ENCODE measurements at regions not wholly inside any gene's neighbourhood (a gene's known extent, or its start where the extent isn't known, plus 50 kb on each side); places are given as distances from the start of the nearest gene placed in this dataset.
"Not testable (repeated sequence)": the region's sequence is repeated elsewhere in the genome, so short reads cannot be mapped to it uniquely, and the experiment has no call there.

DNA sequence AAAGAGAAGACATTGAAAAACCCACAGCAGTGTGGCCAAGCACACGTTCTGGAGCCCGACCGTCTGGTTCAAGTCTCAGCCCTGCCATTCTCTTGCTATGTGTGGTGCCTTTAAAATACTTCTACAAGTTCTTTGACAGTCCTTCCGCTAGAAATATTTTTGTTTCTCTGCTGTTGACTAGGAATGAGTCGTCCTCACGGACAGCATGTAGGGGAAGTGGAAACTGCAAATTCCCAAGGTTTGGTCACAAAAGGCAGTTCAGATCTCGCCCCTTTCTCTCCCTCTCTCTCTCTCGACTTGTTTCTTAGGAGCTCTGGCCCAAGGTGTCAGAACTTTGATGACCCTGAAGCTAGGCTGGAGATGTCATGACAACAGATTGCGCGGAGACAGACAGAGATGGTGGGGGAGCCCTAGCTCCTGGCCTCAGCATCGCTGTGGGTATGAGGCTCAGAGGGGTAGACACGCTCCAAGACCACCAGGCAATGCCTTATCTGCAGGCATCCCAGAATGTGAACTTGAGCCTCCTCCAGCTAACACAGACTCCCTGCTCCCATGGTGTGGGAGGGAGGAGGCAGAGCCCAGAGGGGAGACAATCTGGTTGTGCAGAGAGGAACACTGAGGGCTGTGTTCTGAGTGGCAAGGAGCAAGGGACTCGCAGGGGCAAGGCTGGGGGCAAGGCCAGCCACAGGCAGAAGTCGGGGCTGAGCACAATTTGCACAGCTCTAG is 368.9 kb upstream of the SULF2 start:
- no peak for DNase-seq (ENCODE audit: low read depth)

DNA sequence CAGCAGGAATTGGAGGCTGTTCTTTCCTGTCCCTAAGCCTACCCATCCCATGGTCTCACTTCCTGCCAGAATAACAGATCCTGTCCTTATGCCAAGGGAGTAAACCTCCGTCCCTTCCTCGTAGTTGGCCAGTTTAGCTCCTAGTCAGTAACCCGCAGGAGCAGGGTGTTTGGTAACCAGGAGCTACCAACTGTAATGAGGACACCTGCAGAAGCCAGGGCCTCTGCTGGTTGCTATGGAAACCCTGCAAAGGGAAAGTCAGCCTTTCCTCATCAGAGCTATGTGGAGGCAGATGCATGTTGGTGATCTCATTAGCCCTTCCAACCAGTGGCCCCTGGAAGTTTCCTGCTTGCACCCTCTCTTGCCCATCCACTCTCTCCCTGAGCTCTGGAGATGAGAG is 368.2 kb upstream of the SULF2 start:
- DNase-seq (ENCODE audit: low read depth): no peak

DNA sequence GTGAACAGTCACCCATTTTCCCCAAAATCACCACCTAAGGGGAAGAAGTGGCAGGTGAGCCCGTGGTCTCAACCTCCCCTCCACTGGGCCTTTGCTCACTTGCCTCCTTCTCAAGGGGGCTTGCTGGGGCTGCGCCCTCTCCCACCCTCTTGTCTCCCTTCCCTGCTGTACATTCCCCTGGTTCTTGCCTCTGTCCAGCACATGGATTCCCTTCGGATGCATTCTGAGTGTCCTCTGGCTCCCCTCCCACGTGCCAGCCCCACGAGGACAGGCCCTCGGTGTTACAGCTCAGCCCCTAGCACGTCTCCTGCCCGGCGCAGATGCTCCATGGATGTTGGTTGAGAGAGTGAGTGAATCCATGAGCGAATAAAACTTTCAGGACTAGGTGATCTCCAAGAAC is 367.8 kb upstream of the SULF2 start:
- no peak for DNase-seq (ENCODE audit: low read depth)

DNA sequence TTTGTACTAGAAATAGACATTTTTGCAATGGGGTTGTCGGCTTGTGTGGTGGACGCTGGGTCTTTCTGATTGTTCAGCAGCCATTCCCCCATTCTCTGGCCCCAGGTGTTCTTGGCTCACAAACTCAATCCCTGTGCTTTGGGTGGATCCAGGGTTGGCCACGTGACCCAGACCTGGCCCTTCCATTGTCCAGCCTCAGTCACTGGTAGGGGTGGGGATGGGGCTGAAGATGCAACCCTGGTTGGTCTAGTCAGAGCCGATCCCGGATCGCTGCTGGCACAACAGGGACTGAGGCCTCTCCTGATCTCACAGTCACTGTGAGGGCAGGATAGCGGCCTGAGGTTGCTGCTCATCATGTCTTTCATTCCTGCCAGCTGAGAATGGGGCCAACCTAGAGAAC is 365.3 kb upstream of the SULF2 start:
- no peak for DNase-seq (ENCODE audit: low read depth)

DNA sequence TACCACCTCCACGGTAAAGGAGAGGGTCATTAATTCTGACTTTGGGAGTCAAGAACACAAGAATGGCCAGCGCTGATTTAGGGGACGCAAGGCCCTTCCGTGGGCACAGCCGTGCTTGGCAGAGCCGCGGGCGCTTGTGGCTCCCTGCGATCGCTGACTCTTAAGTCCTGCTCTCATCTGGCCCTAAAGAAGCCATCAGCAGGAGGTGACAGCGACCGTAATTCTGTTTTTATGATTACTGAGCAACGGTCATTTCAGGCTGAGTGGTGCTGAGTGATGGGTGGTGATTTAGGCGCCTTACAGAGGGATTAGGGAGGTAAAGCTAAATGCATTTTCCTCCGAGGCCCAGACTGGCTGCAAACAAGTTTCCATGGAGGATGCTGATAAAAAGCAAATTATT is 364.6 kb upstream of the SULF2 start:
- no peak for DNase-seq (ENCODE audit: low read depth)

DNA sequence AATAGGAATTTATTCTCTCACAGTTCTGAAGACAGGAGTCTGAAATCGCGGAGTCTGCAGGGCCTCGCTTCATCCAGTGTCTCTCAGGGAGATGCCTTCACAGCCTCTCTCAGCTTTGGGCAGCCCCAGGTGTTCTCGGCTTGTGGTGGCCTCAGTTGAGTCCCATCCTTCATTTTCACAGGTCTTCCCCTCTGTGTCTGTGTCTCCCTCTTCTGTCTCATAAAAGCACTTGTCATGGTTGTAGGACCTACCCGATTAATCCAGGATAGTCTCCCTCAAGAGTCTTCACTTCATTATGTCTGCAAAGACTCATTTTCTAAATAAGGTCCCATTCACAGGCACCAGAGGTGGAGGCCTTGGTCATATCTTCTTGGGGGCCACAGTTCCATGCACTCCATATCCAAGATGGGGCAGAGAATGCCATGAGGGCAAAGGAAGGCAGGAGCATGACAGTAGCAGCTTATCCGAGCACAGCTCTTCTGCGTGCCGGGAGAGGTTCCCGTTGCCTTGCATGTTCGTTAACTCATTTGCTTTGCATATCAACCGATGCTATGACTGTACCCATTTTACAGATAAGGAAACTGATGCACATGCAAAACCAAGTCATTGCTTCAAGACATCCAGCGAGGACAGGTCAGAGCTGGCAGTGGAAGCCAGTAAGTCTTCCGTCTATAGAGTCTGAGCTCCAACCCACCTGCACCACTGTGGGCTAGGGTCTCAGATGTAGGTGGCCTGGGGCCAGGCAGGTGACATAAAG is 363.8 kb upstream of the SULF2 start:
- DNase-seq (ENCODE audit: low read depth): no peak

DNA sequence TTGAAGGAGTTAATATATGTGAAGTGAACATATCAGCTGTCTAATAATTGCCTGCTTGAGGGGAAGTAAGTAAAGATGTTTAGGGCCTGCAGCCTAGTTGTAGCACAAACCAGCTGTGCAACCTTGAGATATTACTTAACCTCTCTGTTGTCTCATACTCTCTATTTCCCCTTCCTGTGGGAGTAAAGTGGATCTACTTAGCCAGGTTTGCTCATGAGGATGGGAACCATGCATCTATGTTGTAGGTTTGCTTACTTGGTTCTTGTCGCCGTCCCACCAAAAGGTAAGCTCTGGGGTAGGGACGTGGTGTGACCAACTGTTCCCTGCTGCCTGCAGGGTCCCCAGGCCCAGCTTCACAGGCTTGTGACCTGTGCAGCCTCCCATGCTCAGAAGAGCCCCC is 362.7 kb upstream of the SULF2 start:
- no peak for DNase-seq (ENCODE audit: low read depth)

DNA sequence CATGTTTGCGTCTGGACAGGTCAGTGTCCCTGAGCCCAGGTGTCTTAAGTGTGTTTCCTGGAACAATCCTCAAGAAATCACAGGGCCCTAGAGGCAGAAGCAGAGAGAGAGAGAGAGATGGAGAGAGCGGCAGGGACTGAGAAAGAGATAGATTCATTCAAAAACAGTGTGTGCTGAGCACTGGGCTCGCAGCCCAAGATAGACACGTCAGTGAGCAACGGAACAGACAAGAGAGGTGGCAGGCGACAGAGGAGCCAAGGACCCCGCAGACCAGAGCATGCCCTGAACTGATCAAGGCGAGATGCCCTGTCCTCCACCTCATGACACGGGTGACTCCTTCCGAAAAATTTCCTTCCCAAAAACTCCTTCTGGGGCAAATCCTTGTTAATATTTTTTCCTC is 362.0 kb upstream of the SULF2 start:
- no peak for DNase-seq (ENCODE audit: low read depth)

DNA sequence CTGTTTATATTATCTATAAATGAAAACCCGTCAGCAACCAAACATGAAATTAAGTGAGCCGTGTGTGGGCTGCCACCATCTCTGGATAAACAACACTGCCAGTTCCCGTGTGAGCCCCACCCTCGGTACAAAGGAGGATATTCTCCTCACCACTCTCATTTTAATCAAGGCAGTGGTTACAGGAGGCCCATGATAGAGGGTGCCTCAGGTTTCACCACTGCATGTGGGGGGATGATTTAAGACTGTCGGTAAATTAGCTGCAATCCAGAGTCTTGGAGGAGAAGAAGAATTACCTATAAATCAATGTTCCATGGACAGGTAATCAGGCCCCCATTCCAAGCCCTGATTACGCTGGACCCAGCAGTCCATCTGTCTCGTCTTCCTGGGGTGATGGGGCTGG is 361.6 kb upstream of the SULF2 start:
- no peak for DNase-seq (ENCODE audit: low read depth)

DNA sequence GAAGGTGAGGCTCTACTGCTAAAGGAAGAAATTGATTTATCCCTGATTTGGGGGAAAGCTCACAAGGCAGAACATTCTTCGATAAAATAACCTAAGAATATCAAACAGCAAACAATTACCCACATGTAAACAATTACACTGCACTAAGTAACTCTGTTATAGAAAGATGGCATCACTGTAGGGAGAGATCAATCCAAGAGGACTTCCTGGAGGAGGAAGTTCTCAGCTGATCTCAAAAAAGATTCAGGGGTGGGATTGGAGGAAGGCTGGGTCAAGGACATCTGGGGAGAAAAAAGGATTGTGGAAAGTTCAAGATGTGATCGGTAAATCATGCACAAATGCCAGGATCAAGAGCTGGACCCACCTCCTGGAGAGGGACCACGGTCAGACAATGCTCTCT is 361.0 kb upstream of the SULF2 start:
- no peak for DNase-seq (ENCODE audit: low read depth)

DNA sequence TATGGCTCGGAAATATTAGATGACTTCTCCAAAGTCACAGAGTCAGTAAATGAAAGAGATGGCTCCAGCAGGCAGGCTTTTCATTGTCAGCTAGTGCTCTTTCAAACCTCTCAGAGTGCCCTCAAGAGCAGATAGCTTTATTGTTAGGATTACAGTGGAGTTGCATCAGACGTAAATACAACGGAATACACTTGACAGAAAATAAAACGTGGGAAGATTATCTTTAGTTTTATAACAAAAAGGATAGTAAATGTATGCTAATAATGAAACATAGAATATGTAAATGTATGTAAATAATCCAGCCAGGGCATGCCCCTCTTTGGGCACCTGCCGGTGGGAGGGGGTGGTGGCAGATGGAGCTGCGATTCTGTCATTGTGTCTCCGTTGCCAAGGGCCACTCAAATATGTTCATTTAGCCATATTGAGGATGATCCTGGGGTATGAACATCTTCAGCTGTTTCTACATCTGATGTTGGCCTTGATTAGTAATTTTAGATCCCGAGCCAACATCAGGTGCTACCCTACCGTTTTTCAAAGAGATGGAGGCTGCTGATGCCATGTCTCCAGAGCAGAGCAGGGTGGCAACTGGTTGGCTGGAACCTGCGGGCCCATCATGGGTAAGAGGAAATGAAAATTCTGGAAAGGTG is 358.3 kb upstream of the SULF2 start:
- DNase-seq (ENCODE audit: low read depth): no peak

DNA sequence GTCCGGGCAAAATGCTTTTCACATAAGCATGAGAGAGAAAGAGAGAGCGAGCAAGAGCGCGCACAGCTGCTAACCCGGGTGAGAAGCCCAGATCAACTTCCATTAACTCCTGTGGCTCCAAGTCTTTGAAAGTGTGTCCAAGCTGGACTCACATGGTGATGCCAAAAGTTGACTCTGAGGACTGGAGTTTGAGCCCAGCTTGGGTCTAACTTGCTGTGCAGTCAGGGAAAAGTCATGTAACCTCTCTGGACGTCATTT is 357.2 kb upstream of the SULF2 start:
- no peak for DNase-seq (ENCODE audit: low read depth)

DNA sequence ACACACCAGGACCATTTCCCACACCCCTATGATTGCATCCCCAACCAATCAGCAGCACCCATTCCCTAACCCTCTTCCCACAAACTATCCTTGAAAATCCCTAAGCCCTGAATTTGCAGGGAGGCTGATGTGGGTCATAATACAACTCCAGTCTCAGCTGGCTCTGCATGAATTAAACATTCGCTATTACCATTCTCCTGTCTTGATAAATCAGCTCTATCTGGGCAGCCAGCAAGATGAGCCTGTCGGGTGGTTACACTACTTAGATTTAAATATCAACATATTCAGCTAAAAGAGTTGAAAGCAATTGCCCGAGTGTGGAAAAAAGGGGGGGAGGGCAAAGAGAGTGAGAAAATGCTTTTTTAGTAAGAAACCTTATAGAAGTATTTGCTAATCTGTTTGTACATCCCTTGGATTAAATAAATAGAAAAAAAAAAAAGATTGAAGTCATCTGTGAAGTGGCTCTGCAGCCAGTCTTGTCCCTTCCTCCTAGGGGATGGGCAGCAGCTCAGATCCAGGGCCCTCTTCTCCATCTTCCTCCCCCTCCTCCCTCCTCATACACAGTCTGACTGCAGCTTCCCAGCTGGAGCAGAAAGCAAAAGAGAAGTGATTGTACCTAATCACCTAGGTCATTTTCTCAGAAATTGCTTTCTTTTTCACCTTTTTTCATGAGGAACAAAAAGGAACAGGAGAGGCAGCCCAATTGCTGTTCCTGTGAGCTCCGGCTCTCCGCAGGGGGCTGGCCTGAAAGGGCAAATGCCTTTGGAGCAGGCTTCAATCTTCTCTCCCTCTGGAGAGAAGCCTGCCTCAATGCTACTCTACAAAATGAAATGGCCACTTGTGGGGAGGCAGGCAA is 356.6 kb upstream of the SULF2 start:
- no peak for DNase-seq (ENCODE audit: low read depth)

DNA sequence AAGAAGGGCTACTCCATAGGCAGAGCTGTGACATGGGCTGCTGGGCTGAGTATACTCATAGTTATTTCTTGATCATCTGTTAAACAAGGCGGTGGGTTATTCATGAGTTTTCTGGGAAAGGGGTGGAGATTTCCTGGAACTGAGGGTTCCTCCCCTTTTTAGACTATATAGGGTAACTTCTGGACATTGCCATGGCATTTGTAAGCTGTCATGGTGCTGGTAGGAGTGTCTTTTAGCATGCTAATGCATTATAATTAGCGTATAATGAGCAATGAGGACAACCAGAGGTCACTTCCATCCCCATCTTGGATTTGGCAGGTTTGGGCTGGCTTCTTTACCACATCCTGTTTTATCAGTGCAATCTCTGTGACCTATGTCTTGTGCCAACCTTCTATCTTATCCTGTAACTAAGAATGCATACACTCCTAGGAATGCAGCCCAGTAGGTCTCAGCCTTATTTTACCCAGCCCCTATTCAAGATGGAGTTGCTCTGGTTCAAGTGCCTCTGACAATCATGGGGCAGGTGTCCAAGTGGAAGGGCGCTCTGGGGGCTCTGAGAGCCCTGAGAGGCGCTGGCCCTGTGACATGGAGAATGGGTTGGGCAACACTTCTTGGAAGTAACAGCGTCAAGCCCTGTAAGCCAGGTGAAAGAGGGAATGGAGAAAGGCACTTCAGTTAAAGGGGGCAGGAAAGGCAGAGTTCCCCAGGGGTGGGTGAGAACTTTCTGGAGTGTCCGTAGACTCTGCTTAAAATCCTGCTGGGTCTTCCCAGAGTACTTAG is 354.2 kb upstream of the SULF2 start:
- no peak for DNase-seq (ENCODE audit: low read depth)

DNA sequence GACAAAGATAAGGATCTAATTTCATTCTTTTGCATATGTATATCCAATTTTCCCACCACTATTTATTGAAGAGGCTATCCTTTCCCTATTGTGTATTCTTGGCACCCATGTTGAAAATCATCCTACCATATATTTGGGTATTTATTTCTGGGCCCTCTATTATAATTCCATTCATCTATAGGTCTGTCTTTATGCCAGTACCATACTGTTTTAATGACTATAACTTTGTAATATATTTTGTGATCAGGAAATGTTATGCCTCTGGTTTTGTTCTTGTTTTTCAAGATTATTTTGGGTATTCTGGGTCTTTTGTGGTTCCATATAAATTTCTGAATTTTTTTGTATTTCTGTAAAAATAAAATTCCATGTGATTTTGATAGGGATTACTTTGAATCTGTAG is 347.6 kb upstream of the SULF2 start:
- DNase-seq (ENCODE audit: low read depth): no peak

DNA sequence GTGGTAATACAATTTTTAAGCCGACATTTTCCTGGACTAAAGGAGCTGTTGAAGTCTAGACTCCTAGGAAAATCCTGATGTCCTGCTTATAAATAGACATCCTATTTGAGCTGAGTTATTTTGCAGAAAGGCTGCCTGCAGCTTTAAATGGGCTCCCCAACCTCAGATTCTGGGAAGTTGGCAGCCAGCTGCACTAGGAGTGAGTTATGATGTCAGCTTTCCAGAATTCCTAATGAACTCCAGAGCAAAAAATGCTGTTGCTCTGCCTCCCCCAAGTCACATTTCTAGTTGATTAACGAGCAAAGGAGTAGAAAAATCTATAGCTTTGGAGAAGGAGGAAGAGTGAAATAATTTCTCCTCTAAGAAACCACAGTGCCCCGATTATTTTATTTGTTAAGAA is 346.3 kb upstream of the SULF2 start:
- no peak for DNase-seq (ENCODE audit: low read depth)

DNA sequence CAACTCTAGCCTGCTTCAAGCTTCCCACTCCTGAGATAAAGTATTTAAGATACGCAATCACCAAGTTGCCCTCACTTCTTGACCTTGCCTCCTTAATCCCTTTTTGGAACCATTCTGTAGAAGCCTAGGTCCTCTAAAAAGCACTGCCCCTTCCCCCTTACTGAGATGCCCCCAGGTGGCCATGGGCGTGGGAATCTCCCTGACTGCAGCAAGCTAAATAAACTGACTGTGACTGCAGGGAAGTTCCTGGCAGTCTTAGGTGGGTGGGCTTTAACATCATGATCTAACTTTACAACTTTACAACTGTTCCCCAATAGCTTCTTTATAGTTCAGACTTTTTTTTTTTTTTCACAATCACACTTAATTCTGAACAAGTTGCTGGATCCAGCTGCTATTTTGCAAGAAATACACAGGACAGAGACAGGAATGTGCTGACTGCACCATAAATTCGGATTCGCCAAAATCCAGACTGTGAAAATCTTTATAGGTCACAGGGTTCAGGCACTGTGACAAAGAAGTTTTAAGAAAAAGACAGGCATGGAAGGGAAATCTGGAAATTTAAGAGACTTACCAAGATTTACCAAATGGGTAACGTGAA is 344.2 kb upstream of the SULF2 start:
- no peak for DNase-seq (ENCODE audit: low read depth)

DNA sequence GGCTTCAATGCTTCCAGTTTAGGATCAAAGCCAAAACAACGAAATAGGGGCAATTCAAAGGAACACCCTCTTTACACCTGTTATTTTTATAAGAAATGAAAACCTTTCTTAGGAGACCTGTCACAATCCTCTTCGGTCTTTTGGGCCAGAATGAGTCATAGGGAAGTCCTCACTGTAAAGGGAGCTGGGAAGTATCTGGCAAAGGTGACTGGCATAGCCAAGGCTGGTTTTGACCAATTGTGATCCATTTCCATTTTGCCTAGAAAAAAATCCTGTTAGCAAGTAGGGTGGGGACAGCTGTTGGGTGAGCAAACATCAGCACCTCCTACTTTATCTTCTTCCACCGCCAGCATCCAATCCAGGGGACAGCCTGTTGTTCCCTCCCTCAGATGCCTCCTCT is 343.2 kb upstream of the SULF2 start:
- no peak for DNase-seq (ENCODE audit: low read depth)

DNA sequence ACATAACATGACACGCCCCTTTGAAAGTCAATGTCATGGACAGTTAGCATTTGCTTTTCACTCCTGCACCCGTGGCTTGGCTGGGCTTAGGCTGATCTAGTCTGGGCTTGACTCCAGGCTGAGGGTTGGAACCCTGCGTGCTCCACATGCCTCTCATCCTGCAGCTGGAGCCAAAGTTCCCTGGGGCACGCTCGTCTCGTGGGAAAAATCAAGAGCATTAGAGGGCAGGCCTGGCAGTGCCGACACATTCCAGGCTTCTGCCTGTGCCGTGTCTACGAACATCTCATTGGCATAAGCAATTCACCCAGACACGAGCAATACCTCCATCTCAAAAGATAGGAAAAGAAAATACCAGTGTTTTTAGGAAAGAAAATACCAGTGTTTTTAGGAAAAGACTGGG is 342.7 kb upstream of the SULF2 start:
- not testable (repeated sequence) for DNase-seq (ENCODE audit: low read depth)

DNA sequence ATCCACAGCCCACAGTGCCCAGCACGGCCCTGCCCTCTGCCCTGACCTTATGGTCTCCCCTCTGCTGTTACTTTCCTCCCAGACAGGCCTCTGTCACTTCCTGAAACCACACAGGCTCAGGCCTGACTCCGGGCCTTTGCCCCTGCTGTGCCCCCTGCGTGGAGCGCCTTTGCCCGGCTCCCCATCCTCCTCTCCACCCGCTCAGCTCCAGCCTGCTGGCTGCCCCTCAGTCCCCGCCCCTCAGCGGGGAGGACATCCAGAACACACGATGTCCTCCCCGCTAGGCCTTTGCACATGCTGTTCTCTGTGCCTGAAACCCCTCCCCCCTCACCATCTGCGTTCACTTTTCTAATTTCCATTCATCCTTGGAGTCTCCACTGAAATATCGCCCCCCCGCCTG is 341.9 kb upstream of the SULF2 start:
- not testable (repeated sequence) for DNase-seq (ENCODE audit: low read depth)

DNA sequence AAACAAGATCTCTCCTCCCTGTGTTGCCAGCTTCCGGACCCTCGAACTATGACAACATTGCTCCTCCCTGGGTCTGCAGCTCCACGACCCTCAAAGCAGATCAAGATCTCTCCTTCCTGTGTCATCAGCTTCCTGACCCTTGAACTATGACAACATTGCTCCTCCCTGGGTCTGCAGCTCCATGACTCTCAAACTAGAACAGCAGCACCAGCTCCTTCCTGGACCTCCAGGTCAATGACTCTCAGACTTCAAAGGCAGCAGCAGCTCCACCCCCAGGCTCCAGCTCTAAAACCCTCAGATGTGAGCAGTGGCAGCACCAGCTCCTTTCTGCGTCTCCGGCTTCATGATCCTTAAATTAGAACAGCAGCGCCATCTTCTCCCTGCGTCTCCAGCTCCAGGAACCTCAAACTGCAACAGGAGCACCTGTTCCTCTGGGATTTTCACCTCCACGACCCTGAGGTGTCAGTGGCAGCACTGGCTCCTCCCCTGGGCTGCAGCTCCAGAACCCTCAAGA is 341.0 kb upstream of the SULF2 start:
- DNase-seq (ENCODE audit: low read depth): no peak
